ENCODE measurements at regions not wholly inside any gene's neighbourhood (a gene's known extent, or its start where the extent isn't known, plus 50 kb on each side); places are given as distances from the start of the nearest gene placed in this dataset.

DNA sequence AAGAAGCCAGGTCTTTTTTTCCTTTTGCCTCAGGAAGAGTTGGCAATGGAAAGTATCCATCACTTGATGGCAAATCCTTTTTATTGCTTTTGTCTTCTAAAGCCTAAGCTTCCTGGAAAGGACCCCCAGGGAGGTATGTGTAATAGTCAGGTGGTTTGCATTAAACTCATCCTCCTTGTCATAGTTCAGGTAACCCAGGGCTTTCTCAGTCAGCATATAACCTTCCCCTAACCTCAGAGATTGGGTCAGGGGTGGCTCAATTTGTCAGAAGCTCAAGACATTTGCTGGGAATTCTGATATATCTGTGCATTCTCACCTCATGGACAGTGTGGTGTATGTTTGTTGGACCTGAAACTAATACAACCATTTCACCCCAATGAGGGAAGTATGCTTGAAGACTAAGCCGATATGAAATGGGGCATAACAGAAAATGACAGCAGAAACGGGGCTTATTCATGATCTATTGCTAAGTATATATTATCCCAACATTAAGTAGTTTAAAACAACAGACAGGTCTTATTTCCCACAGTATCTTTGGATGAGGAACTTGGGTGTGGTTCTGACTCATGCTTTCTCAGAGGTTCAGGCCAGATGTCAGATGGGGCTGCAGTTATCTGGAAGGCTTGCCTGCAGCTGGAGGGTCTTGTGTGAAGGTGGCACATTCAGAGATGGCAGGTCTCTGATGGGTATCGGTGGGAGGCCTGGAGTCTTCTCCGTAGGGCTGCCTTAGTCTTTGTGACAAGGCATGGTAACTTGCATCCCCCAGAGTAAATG lies 135.8 kb upstream of the SPON1 start:
- TF ChIP-seq, protein P1, sequence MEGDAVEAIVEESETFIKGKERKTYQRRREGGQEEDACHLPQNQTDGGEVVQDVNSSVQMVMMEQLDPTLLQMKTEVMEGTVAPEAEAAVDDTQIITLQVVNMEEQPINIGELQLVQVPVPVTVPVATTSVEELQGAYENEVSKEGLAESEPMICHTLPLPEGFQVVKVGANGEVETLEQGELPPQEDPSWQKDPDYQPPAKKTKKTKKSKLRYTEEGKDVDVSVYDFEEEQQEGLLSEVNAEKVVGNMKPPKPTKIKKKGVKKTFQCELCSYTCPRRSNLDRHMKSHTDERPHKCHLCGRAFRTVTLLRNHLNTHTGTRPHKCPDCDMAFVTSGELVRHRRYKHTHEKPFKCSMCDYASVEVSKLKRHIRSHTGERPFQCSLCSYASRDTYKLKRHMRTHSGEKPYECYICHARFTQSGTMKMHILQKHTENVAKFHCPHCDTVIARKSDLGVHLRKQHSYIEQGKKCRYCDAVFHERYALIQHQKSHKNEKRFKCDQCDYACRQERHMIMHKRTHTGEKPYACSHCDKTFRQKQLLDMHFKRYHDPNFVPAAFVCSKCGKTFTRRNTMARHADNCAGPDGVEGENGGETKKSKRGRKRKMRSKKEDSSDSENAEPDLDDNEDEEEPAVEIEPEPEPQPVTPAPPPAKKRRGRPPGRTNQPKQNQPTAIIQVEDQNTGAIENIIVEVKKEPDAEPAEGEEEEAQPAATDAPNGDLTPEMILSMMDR (IDR thresholded peaks at IDR 0.05; ENCODE audit: insufficient read depth, low read depth, low read length), result no peak
- no peak for DNase-seq (ENCODE audit: low read depth)
- H3K4me3 ChIP-seq (ENCODE audit: low read depth, low read length), result no peak overlapping the region

DNA sequence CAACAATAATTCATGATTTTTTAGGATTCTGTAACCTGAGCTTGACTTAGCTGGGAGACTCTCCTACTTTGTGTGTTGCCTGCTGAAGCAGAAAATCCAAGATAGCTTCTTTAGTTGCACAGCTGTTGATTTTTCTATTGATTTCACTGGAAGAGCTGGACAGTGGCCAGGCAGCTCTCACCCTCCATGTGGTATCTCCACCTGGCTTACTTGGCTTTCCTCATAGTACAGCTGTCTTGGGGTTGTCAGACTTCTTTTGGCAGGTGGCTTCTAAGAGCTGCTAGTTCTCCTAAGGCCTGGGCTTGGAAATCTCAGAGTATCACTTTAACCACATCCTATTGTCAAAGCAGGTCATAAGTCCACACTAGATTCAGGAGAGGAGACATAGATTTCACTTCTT lies 130.8 kb upstream of the SPON1 start:
- H3K4me3 ChIP-seq (ENCODE audit: low read depth, low read length), result no peak overlapping the region
- no peak for DNase-seq (ENCODE audit: low read depth)
- TF ChIP-seq, protein P1 (IDR thresholded peaks at IDR 0.05; ENCODE audit: insufficient read depth, low read depth, low read length), result no peak

DNA sequence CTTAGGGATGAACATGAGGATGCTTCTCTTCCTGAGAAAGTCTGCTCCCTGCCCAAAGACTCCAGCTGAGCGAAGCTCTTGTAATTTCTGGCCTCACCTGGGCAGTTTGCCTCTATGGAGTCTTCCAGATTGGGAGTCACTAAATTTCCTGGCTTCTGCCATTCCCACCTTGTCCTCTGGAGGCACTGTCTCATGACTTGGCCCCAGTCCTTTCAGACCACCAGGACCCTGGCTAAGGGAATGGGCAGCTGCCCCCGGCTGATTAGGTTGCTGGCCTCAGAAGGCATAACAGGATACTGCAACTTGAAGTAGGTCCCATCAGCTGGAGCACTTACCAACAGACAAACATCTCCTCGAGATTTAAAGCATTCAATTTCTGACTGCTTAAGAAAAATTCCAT lies 128.1 kb upstream of the SPON1 start:
- TF ChIP-seq, protein P1 (IDR thresholded peaks at IDR 0.05; ENCODE audit: insufficient read depth, low read depth, low read length), result peak; percentile 55
- no peak overlapping the region for H3K4me3 ChIP-seq (ENCODE audit: low read depth, low read length)
- no peak for DNase-seq (ENCODE audit: low read depth)

DNA sequence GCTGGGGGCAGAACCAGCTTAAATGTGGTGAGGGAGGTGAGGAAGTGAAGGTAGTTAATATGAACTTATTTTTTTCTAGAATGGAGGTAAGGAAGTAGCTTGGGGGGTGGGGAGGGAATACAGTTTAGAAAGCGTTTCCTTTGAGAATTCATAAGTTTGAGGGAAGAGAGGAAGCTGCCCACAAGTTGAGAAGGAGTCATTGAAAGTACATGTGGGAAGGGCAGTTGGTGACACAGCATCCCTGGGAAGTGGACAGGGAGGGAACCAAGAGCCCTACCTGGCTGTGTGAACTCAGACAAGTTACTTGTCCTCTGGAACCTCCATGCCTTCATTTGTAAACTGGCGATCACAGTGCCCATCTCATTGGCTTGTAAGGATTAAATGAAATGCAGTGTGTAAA lies 125.9 kb upstream of the SPON1 start:
- TF ChIP-seq, protein P1 (IDR thresholded peaks at IDR 0.05; ENCODE audit: insufficient read depth, low read depth, low read length), result no peak
- DNase-seq (ENCODE audit: low read depth), result no peak
- H3K4me3 ChIP-seq (ENCODE audit: low read depth, low read length), result no peak overlapping the region

DNA sequence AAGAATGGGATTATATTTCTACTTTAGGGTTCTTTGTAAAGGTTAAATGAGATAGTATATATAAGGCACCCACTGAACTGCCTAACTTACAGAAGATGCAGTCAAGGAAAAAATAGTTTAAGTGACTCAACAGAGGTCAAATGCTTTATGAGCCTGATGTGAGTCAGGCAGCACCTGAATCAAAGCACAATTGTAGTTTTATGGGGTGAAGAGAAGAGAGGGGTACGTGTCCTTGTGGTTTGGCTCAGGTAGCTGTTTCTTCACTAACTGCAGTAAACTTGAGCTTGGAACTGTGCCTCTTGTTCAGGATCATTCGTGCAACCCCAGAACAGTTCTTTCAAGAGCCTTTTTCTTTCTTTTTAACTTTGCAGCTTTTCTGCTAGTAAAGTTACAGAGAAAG lies 125.2 kb upstream of the SPON1 start:
- DNase-seq (ENCODE audit: low read depth), result no peak
- H3K4me3 ChIP-seq (ENCODE audit: low read depth, low read length), result no peak overlapping the region
- TF ChIP-seq, protein P1 (IDR thresholded peaks at IDR 0.05; ENCODE audit: insufficient read depth, low read depth, low read length), result no peak

DNA sequence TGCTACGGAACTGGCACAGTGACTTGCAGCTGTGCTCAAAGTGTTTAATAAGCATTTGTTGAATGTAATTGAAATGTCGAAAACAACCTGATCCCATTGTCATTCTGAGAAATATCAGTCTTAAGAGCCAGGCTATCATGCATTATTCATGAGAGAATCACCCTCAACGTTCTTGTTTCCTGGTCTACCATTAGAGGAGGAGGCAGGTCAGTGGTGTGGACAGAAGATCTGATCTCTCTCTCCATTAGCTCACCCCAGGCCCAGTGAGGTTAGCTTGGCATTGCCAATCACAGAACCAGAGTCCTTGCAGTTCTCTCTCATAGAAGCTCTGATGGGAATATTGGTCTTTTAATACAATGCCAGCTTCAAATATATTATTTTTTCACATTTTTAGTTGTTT lies 121.1 kb upstream of the SPON1 start:
- no peak overlapping the region for H3K4me3 ChIP-seq (ENCODE audit: low read depth, low read length)
- TF ChIP-seq, protein P1 (IDR thresholded peaks at IDR 0.05; ENCODE audit: insufficient read depth, low read depth, low read length), result no peak
- no peak for DNase-seq (ENCODE audit: low read depth)

DNA sequence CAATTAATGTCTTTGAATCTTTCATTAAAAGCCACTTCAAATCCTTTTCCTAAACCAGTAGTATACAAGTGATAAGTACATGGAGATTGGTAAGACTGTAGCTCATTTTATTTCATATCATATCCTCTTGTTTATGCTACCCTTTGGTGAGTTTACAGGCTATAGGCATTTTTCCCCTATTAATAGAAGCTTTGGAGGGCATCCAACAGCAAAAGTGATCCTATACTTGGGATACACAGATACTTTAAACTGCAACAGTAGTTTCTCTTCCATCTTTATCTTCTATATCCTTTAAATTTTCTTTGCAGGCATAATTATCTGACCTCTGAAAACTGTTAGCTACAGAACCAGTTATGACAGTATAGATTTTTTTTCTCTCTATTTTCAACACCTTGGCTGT lies 114.5 kb upstream of the SPON1 start:
- no peak for DNase-seq (ENCODE audit: low read depth)
- H3K4me3 ChIP-seq (ENCODE audit: low read depth, low read length), result no peak overlapping the region
- TF ChIP-seq, protein P1 (IDR thresholded peaks at IDR 0.05; ENCODE audit: insufficient read depth, low read depth, low read length), result no peak

Data from fibroblast of villous mesenchyme (primary cell).